ENCODE measurements at regions not wholly inside any gene's neighbourhood (a gene's known extent, or its start where the extent isn't known, plus 50 kb on each side); places are given as distances from the start of the nearest gene placed in this dataset.

DNA sequence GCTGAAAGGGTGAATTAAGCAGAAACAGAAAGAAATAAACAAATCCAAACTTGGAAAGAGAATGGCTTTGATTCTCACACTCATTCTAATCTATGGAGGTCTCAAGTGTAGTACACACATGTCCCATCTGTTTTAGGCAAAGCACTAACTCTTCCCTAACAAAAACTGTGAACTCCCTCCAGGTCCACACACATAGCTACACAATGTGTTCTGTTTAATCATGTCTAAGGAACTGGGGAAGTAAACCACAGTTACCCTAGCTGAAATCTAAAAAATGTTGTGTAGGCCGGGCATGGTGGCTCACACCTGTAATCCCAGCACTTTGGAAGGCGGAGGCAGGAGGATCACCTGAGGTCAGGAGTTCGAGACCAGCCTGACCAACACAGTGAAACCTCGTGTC, 118.7 kb upstream of the FST start:
- Mint-ChIP-seq H3K9me3 (ENCODE audit: insufficient read depth) (no peaks in the 10 kb centered on the region), H3K27ac (no peak overlapping the region), H3K27me3 (no peaks in the 10 kb centered on the region), H3K4me1 (no peaks in the 10 kb centered on the region), H3K4me3 (no peak overlapping the region)
- DNase-seq = no peak
- no peak overlapping the region for H3K27ac ChIP-seq (ENCODE audit: low read length in 2 of 2)
- no peaks in the 10 kb centered on the region for H3K36me3 ChIP-seq (replicated peaks in 1 of 2; ENCODE audit: control extremely low read depth in 1 of 2, control insufficient read depth in 1 of 2, extremely low read depth in 1 of 2, insufficient read depth in 2 of 2, low read length in 1 of 2)
- no peaks in the 10 kb centered on the region for H4K20me1 ChIP-seq (ENCODE audit: control insufficient read depth, insufficient read depth, low read length, poor library complexity, severe bottlenecking)
- no peaks in the 10 kb centered on the region for H3K27me3 ChIP-seq (replicated peaks in 1 of 4; ENCODE audit: control extremely low read depth in 1 of 4, control insufficient read depth in 3 of 4, insufficient read depth in 4 of 4, low read length in 3 of 4)
- TF ChIP-seq EZH2 (IDR thresholded peaks at IDR 0.05; ENCODE audit: borderline replicate concordance, insufficient read depth, low read depth, low read length, poor library complexity, severe bottlenecking) = no peak
- no peak for TF ChIP-seq CTCF (IDR thresholded peaks at IDR 0.05)
- WGBS (ENCODE audit: insufficient coverage) = 86% methylated on average over 4 of the region's 4 CpGs
- H3K9me3 ChIP-seq (ENCODE audit: control extremely low read depth in 1 of 3, control insufficient read depth in 2 of 3, insufficient read depth in 1 of 3, low read length in 2 of 3) = no peaks in the 10 kb centered on the region
- H3K4me2 ChIP-seq (replicated peaks; ENCODE audit: low read depth, low read length, poor library complexity, severe bottlenecking) = no peak overlapping the region
- no peak overlapping the region for H2AFZ ChIP-seq (ENCODE audit: insufficient read depth, low read depth, low read length, poor library complexity, severe bottlenecking)
- intact Hi-C loops (cut with micrococcal nuclease) = no loop called here
- no peaks in the 10 kb centered on the region for H3K4me1 ChIP-seq (ENCODE audit: control insufficient read depth in 2 of 2, insufficient read depth in 2 of 2, low read length in 2 of 2)
- no peak overlapping the region for H3K4me3 ChIP-seq (ENCODE audit: control extremely low read depth in 1 of 5, extremely low read depth in 1 of 5, insufficient read depth in 1 of 5, low read depth in 2 of 5, low read length in 4 of 5)
- ChIA-PET POLR2A (no interaction called here), CTCF (no interaction called here)
- no peak overlapping the region for H3K9ac ChIP-seq (ENCODE audit: low read length)
- no peaks in the 10 kb centered on the region for H3K79me2 ChIP-seq (ENCODE audit: control insufficient read depth, insufficient read depth, low read length)
- ATAC-seq (ENCODE audit: low read depth) = no peak

DNA sequence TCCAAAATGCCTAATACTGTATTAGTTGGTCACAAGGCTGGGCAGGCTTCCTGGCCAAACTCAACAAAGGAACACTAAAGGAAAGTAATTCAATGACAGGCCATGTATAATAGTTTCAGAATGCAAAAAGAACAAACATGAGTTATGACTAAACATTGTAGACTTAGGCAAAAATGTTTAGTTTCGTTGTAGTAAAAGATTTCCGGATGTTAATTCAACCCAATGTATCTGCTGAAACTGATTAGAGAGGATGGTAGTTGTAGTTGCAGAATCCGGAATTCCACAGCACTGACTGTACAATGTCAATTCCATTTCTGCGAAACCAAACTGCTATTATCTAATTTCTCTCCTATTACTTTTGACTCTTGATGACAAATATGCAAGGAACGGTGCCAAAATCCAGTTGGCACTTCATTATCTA, 117.9 kb upstream of the FST start:
- WGBS (ENCODE audit: insufficient coverage) = 100% methylated on average over 1 of the region's 5 CpGs
- no peaks in the 10 kb centered on the region for H3K4me1 Mint-ChIP-seq

More for the DNA sequence above, 117.9 kb upstream of the FST start:
- H3K4me3 ChIP-seq (ENCODE audit: control extremely low read depth in 1 of 5, extremely low read depth in 1 of 5, insufficient read depth in 1 of 5, low read depth in 2 of 5, low read length in 4 of 5) = no peak overlapping the region
- DNase-seq = no peak
- ATAC-seq (ENCODE audit: low read depth) = no peak
- intact Hi-C loops (cut with micrococcal nuclease) = no loop called here
- TF ChIP-seq EZH2 (IDR thresholded peaks at IDR 0.05; ENCODE audit: borderline replicate concordance, insufficient read depth, low read depth, low read length, poor library complexity, severe bottlenecking) = no peak
- no peak for TF ChIP-seq CTCF (IDR thresholded peaks at IDR 0.05)
- Mint-ChIP-seq H3K9me3 (ENCODE audit: insufficient read depth) (no peaks in the 10 kb centered on the region), H3K4me3 (no peak overlapping the region), H3K27me3 (no peaks in the 10 kb centered on the region), H3K27ac (no peak overlapping the region)
- no peaks in the 10 kb centered on the region for H3K36me3 ChIP-seq (replicated peaks in 1 of 2; ENCODE audit: control extremely low read depth in 1 of 2, control insufficient read depth in 1 of 2, extremely low read depth in 1 of 2, insufficient read depth in 2 of 2, low read length in 1 of 2)
- no peak overlapping the region for H3K9ac ChIP-seq (ENCODE audit: low read length)
- no peak overlapping the region for H3K4me2 ChIP-seq (replicated peaks; ENCODE audit: low read depth, low read length, poor library complexity, severe bottlenecking)
- no peaks in the 10 kb centered on the region for H4K20me1 ChIP-seq (ENCODE audit: control insufficient read depth, insufficient read depth, low read length, poor library complexity, severe bottlenecking)
- no peaks in the 10 kb centered on the region for H3K79me2 ChIP-seq (ENCODE audit: control insufficient read depth, insufficient read depth, low read length)
- CTCF ChIA-PET = no interaction called here
- POLR2A ChIA-PET = no interaction called here
- H3K9me3 ChIP-seq (ENCODE audit: control extremely low read depth in 1 of 3, control insufficient read depth in 2 of 3, insufficient read depth in 1 of 3, low read length in 2 of 3) = no peaks in the 10 kb centered on the region
- no peaks in the 10 kb centered on the region for H3K27me3 ChIP-seq (replicated peaks in 1 of 4; ENCODE audit: control extremely low read depth in 1 of 4, control insufficient read depth in 3 of 4, insufficient read depth in 4 of 4, low read length in 3 of 4)
- H3K27ac ChIP-seq (ENCODE audit: low read length in 2 of 2) = no peak overlapping the region
- H3K4me1 ChIP-seq (ENCODE audit: control insufficient read depth in 2 of 2, insufficient read depth in 2 of 2, low read length in 2 of 2) = no peaks in the 10 kb centered on the region
- no peak overlapping the region for H2AFZ ChIP-seq (ENCODE audit: insufficient read depth, low read depth, low read length, poor library complexity, severe bottlenecking)

Data from B cell (primary cell).